DND-41 (cell line): ENCODE measurements at regions not wholly inside any gene's neighbourhood (a gene's known extent, or its start where the extent isn't known, plus 50 kb on each side); places are given as distances from the start of the nearest gene placed in this dataset.

ENCODE experiments used
- ATAC-seq: fragments of 200-7000 bp; cut with Tn5 transposase; 3 replicates; pipeline ENCODE4 v1.9.1; 2021; ENCODE audit warnings: low read depth; ENCODE audit not compliant: insufficient read depth
- DNase-seq: peaks from one replicate; pipeline ENCODE4 v3.0.0-alpha.2; 2020
- H2AFZ ChIP-seq: 2 replicates; pipeline ENCODE4 v1.6.0; 2012; ENCODE audit warnings: low read depth, low read length
- H3K27ac ChIP-seq: 2 replicates; pipeline ENCODE4 v1.5.1; 2012; ENCODE audit warnings: low read length, inconsistent platforms
- H3K27me3 ChIP-seq: fragments of 200-600 bp; sonication (generic); 2 replicates; pipeline ENCODE4 v1.6.0; 2012; ENCODE audit warnings: low read length, mild to moderate bottlenecking, inconsistent platforms; ENCODE audit not compliant: insufficient read depth, poor library complexity
- H3K36me3 ChIP-seq: 2 replicates; pipeline ENCODE4 v1.5.1; 2012; ENCODE audit warnings: low read length, inconsistent platforms; ENCODE audit not compliant: insufficient read depth
- H3K4me1 ChIP-seq: 2 replicates; pipeline ENCODE4 v1.5.1; 2012; ENCODE audit warnings: mild to moderate bottlenecking, low read length; ENCODE audit not compliant: insufficient read depth
- H3K4me2 ChIP-seq: 2 replicates; pipeline ENCODE4 v1.6.0; 2012; ENCODE audit warnings: mild to moderate bottlenecking, moderate library complexity, low read length, inconsistent platforms; ENCODE audit not compliant: insufficient read depth
- H3K4me3 ChIP-seq, 2 experiments: fragments of 200-600 bp in 1 of 2; shearing (Covaris generic) in 1 of 2; 2 replicates each; pipeline ENCODE4 v1.5.1; 2012 to 2016; ENCODE audit warnings: inconsistent platforms in 2 of 2, low read length in 2 of 2, mild to moderate bottlenecking in 2 of 2, low read depth in 1 of 2, moderate library complexity in 1 of 2
- H3K79me2 ChIP-seq: 2 replicates; pipeline ENCODE4 v1.6.0; 2012; ENCODE audit warnings: low read length, inconsistent platforms; ENCODE audit not compliant: insufficient read depth
- H3K9ac ChIP-seq: 2 replicates; pipeline ENCODE4 v1.6.0; 2012; ENCODE audit warnings: low read depth, mild to moderate bottlenecking, inconsistent platforms, low read length, moderate library complexity
- H3K9me3 ChIP-seq: 2 replicates; pipeline ENCODE4 v1.5.1; 2012; ENCODE audit warnings: low read length, moderate library complexity, mild to moderate bottlenecking, inconsistent platforms; ENCODE audit not compliant: insufficient read depth, severe bottlenecking
- H4K20me1 ChIP-seq: 2 replicates; pipeline ENCODE4 v1.6.0; 2012; ENCODE audit warnings: low read length; ENCODE audit not compliant: insufficient read depth
- CTCF ChIP-seq: IDR thresholded peaks from 2 replicates; pipeline ENCODE4 v1.5.1; 2012; ENCODE audit warnings: borderline replicate concordance, low read length, moderate library complexity, mild to moderate bottlenecking; ENCODE audit not compliant: poor library complexity, severe bottlenecking; ENCODE audit errors: extremely low read depth
- EZH2 ChIP-seq: IDR thresholded peaks from 3 replicates; pipeline ENCODE4 v1.6.1; 2012; ENCODE audit warnings: borderline replicate concordance, low read depth, mild to moderate bottlenecking, moderate library complexity, low read length, inconsistent platforms; ENCODE audit not compliant: severe bottlenecking

GRCh38 chrX:15043538-15043937 lies 170.3 kb downstream of the MOSPD2 start:
- TF ChIP-seq CTCF (no peak), EZH2 (no peak)
- no peak overlapping the region for H3K4me2 ChIP-seq
- no peaks in the 10 kb centered on the region for H3K9me3 ChIP-seq
- no peak overlapping the region for H3K27ac ChIP-seq
- H2AFZ ChIP-seq: no peak overlapping the region
- ATAC-seq: no peak
- H3K27me3 ChIP-seq: no peaks in the 10 kb centered on the region
- no peaks in the 10 kb centered on the region for H3K36me3 ChIP-seq
- H3K4me3 ChIP-seq: no peak overlapping the region
- H3K4me1 ChIP-seq: no peaks in the 10 kb centered on the region
- no peak overlapping the region for H3K9ac ChIP-seq
- DNase-seq: no peak
- H3K79me2 ChIP-seq: no peaks in the 10 kb centered on the region
- no peaks in the 10 kb centered on the region for H4K20me1 ChIP-seq

- H3K27me3 ChIP-seq: no peaks in the 10 kb centered on the region
- TF ChIP-seq CTCF (no peak), EZH2 (no peak)
- H3K9me3 ChIP-seq: no peaks in the 10 kb centered on the region
- H3K9ac ChIP-seq: no peak overlapping the region
- H3K4me1 ChIP-seq: no peaks in the 10 kb centered on the region
- H3K79me2 ChIP-seq: no peaks in the 10 kb centered on the region
- no peak overlapping the region for H3K27ac ChIP-seq
- no peaks in the 10 kb centered on the region for H3K36me3 ChIP-seq
- no peak overlapping the region for H2AFZ ChIP-seq
- no peak overlapping the region for H3K4me3 ChIP-seq
- H4K20me1 ChIP-seq: no peaks in the 10 kb centered on the region
- DNase-seq (no peak), ATAC-seq (no peak)
- no peak overlapping the region for H3K4me2 ChIP-seq
These were observed 160.7 kb downstream of the MOSPD2 start for GRCh38 chrX:15033917-15034316.

GRCh38 chrX:15017491-15017890 lies 144.3 kb downstream of the MOSPD2 start:
- Histone ChIP-seq H3K4me1 (no peaks in the 10 kb centered on the region), H3K9me3 (no peaks in the 10 kb centered on the region), H3K27ac (no peak overlapping the region), H3K4me2 (no peak overlapping the region), H2AFZ (no peak overlapping the region), H3K27me3 (no peaks in the 10 kb centered on the region), H3K79me2 (no peaks in the 10 kb centered on the region), H3K36me3 (no peaks in the 10 kb centered on the region), H4K20me1 (no peaks in the 10 kb centered on the region), H3K9ac (no peak overlapping the region), H3K4me3 (no peak overlapping the region)
- ATAC-seq (no peak), DNase-seq (no peak)
- TF ChIP-seq EZH2: no peak

GRCh38 chrX:15016051-15016450 lies 142.8 kb downstream of the MOSPD2 start:
- no peaks in the 10 kb centered on the region for H4K20me1 ChIP-seq
- H3K27me3 ChIP-seq: no peaks in the 10 kb centered on the region
- H3K4me2 ChIP-seq: no peak overlapping the region
- TF ChIP-seq CTCF (no peak), EZH2 (no peak)
- no peak overlapping the region for H3K9ac ChIP-seq
- no peaks in the 10 kb centered on the region for H3K36me3 ChIP-seq
- DNase-seq: no peak
- no peaks in the 10 kb centered on the region for H3K9me3 ChIP-seq
- H3K4me1 ChIP-seq: no peaks in the 10 kb centered on the region
- no peak for ATAC-seq
- H2AFZ ChIP-seq: no peak overlapping the region
- H3K4me3 ChIP-seq: no peak overlapping the region
- no peak overlapping the region for H3K27ac ChIP-seq
- H3K79me2 ChIP-seq: no peaks in the 10 kb centered on the region
